ENCODE measurements at regions not wholly inside any gene's neighbourhood (a gene's known extent, or its start where the extent isn't known, plus 50 kb on each side); places are given as distances from the start of the nearest gene placed in this dataset.

DNA sequence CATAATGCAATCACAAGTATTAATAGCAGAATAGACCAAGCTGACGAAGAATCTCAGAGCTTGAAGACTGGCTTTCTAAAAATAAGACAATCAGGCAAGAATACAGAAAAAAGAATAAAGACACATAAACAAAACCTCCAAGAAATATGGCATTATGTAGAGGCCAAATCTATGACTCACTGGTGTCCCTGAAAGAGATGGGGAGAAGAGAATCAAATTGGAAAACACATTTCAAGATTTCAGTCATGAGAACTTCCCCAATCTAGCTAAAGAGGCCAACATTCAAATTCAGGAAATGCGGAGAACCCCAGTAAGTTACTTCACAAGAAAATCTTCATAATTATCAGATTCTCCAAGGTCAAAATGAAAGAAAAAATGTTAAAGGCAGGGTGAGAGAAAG lies 69.0 kb upstream of the PDE7B start:
- ATAC-seq (ENCODE audit: low read depth) = no peak

GRCh38 chr6:135784507-135784906 lies 67.0 kb upstream of the PDE7B start:
- no peaks in the 10 kb centered on the region for H3K36me3 Mint-ChIP-seq
- POLR2A ChIA-PET = no interaction called here
- H3K27ac Mint-ChIP-seq = no peak overlapping the region
- no peak overlapping the region for H3K4me3 Mint-ChIP-seq
- peaks cover 3% of the 10 kb centered on the region for H3K27me3 Mint-ChIP-seq
- H3K4me1 Mint-ChIP-seq = no peaks in the 10 kb centered on the region
- ATAC-seq (ENCODE audit: low read depth) (no peak), DNase-seq (no peak)
- H3K9me3 Mint-ChIP-seq = no peaks in the 10 kb centered on the region

More for the DNA sequence above, 69.0 kb upstream of the PDE7B start:
- no peak overlapping the region for H3K4me3 Mint-ChIP-seq
- no peaks in the 10 kb centered on the region for H3K9me3 Mint-ChIP-seq
- H3K27ac Mint-ChIP-seq = no peak overlapping the region
- H3K4me1 Mint-ChIP-seq = no peaks in the 10 kb centered on the region
- no peaks in the 10 kb centered on the region for H3K36me3 Mint-ChIP-seq
- POLR2A ChIA-PET = no interaction called here
- no peak for DNase-seq
- H3K27me3 Mint-ChIP-seq = peaks cover 3% of the 10 kb centered on the region

DNA sequence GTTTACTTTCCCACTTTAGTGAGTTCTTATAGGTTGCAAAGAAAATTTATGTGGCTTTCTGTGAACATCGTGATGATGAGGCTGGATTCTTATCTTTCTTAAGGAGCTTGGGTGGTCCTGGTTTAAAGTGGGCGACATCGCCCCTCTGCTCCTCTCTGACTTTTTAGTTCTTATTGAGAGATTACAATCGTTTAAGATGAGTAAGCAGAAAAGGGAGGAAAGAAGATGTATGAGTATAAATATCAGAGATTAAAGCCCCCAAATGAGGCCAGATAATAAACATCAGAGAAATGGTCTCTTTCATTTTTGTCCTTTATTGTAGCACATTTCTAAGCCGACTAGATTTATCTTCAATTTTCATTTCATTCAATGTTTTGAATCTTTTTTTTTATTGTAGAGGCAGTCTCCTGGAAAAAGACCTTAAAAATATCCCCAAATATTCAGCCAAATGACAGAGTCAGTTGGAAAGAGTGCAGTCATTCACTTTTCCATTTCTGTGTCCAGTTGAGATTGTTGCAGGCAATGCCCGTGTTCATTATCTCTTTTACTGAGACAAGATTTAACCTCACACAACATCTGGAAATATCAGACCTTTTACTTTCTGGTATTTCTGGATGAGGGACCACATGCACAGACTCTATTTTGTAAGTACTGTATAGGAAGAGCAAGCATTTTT lies 62.0 kb upstream of the PDE7B start:
- Mint-ChIP-seq H3K27me3 (peaks cover 5% of the 10 kb centered on the region), H3K36me3 (no peaks in the 10 kb centered on the region), H3K27ac (no peak overlapping the region), H3K4me3 (no peak overlapping the region), H3K4me1 (no peaks in the 10 kb centered on the region), H3K9me3 (no peaks in the 10 kb centered on the region)
- POLR2A ChIA-PET = no interaction called here
- no peak for DNase-seq
- ATAC-seq (ENCODE audit: low read depth) = no peak

DNA sequence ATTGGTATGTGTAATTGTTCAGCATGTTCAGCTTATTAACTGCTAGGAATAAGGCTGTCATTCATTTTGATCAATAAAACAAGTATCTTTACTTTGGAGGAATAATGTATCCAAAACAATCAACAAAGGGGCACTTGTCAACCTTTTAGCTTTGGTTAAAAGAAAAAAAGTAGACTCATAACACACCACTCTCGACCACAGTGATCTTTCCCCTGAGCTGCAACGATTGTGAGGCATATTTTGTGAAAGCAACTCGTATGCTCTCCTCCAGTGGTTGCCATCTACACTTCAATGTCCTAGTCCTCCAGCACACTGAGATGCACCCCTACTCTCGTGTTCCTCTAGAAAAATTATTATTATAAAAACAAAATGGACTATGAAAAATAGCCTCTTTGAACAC lies 60.1 kb upstream of the PDE7B start:
- no peak overlapping the region for H3K4me3 Mint-ChIP-seq
- no peaks in the 10 kb centered on the region for H3K36me3 Mint-ChIP-seq
- H3K27ac Mint-ChIP-seq = no peak overlapping the region
- no peaks in the 10 kb centered on the region for H3K4me1 Mint-ChIP-seq
- H3K9me3 Mint-ChIP-seq = no peaks in the 10 kb centered on the region
- DNase-seq = no peak
- POLR2A ChIA-PET = no interaction called here
- ATAC-seq (ENCODE audit: low read depth) = no peak
- peaks cover 5% of the 10 kb centered on the region for H3K27me3 Mint-ChIP-seq

DNA sequence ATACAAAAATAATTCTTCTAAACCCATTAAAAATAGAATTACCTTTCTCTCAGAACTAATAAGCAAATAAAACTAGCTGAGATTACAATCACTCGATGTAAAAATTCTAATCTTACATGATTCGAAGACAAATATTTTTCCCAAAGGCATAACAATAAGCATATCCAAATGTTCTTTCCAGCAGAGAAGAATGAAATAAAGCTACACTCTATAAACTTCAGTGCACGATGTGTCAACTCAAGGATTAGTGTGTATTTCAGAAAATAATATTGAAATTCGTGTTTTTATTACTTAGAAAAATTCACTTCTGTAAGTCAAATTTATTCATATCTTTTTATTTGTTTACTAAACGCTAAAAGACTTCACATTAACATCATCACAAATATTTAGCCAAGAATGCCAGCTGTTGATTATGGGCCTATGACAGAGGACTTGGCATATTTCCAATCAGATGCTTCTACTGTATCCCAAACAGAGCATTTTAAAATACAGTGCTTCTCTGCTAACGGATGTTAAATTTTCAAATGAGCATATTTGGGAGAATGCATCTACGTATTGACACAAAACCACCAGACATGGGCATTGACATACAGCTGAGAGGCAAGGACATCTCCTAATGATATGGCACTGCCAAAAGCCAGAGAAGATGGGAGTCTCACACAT lies 54.7 kb upstream of the PDE7B start:
- H3K36me3 Mint-ChIP-seq = no peaks in the 10 kb centered on the region
- no peak overlapping the region for H3K4me3 Mint-ChIP-seq
- DNase-seq (no peak), ATAC-seq (ENCODE audit: low read depth) (no peak)
- peaks cover 2% of the 10 kb centered on the region for H3K27me3 Mint-ChIP-seq
- H3K4me1 Mint-ChIP-seq = no peaks in the 10 kb centered on the region
- H3K27ac Mint-ChIP-seq = no peak overlapping the region
- POLR2A ChIA-PET = no interaction called here
- no peaks in the 10 kb centered on the region for H3K9me3 Mint-ChIP-seq

DNA sequence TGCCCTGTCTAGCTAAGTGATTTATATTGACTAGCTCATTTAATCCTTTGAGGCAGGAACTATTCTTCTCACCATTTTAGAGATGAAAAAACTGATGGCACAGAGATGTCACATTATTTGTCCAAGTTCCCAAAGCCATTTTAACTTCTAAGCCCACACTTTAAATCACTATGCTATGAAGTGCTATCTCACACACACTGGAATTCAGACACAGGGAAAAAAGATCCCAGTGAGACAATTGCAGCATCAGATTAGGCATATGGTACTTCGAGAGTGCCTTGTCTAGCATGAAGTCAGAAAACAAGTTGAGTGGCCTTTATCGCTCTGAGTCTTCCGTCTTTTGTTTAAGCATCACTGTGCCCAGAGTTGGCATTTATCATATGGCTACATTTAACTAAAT lies 54.1 kb upstream of the PDE7B start:
- POLR2A ChIA-PET = no interaction called here
- no peak for ATAC-seq (ENCODE audit: low read depth)
- no peak overlapping the region for H3K27ac Mint-ChIP-seq
- no peak overlapping the region for H3K4me3 Mint-ChIP-seq
- no peaks in the 10 kb centered on the region for H3K9me3 Mint-ChIP-seq
- no peaks in the 10 kb centered on the region for H3K4me1 Mint-ChIP-seq
- H3K36me3 Mint-ChIP-seq = no peaks in the 10 kb centered on the region
- peaks cover 2% of the 10 kb centered on the region for H3K27me3 Mint-ChIP-seq
- no peak for DNase-seq

DNA sequence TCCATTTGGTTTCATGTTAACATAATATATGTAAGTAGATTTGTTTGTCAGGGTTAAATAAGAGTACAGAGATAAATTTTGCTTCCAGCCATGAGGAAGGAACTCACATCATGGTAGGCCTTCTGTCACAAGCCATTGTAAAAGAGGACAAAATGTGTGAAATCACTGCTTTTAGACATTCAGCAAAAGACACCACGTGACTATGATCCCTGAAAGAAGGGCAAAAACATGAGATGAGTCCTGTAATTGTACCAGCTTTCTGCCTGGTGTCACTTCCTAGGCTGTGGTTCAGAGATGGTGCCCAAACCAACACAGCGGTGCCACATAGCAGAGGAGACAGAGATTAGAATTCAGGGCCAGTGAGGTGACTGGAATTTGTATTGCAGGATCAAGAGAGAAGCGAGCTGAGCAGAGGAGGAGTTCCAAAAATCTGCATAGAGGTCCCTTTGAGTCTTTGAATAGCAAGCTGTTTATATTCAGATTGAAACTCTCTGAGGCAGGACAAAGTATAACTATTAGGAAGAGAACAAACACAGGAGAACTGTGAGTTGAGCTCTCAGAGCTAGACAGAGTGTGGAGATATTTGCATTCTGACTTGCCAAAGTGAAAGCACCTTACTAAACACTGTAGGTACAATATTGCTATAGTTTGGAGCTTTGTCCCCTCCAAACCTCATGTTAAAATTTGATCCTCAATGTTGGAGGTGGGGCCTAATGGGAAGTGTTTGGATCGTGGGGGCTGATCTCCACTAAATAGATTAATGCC lies 52.6 kb upstream of the PDE7B start:
- Mint-ChIP-seq H3K27me3 (no peaks in the 10 kb centered on the region), H3K9me3 (no peaks in the 10 kb centered on the region), H3K4me1 (no peaks in the 10 kb centered on the region), H3K4me3 (no peak overlapping the region), H3K36me3 (no peaks in the 10 kb centered on the region), H3K27ac (no peak overlapping the region)
- no peak for ATAC-seq (ENCODE audit: low read depth)
- POLR2A ChIA-PET = no interaction called here
- DNase-seq = no peak
